AG08395 (cell line): ENCODE measurements at regions not wholly inside any gene's neighbourhood (a gene's known extent, or its start where the extent isn't known, plus 50 kb on each side); places are given as distances from the start of the nearest gene placed in this dataset.

Experiments
- DNase-seq: peaks from one replicate; pipeline ENCODE4 v3.0.0; 2012; ENCODE audit warnings: mixed read lengths, low spot score

GRCh38 chr13:47829690-47830089 lies 171.4 kb downstream of the SUCLA2 start:
- DNase-seq, result peak; percentile 28

GRCh38 chr13:47826471-47826870 lies 174.6 kb downstream of the SUCLA2 start:
- no peak for DNase-seq

GRCh38 chr13:47822036-47822435 lies 179.0 kb downstream of the SUCLA2 start:
- no peak for DNase-seq

GRCh38 chr13:47816831-47817230 lies 184.2 kb downstream of the SUCLA2 start:
- DNase-seq, result no peak

GRCh38 chr13:47813718-47814117 lies 187.4 kb downstream of the SUCLA2 start:
- DNase-seq, result no peak

- no peak for DNase-seq
Observed at GRCh38 chr13:47809411-47809810, 191.7 kb downstream of the SUCLA2 start.

- no peak for DNase-seq
Observed at GRCh38 chr13:47803131-47803530, 197.9 kb downstream of the SUCLA2 start.

GRCh38 chr13:47801555-47801954 lies 199.5 kb downstream of the SUCLA2 start:
- DNase-seq, result no peak

- no peak for DNase-seq
Observed at GRCh38 chr13:47800593-47800992, 200.5 kb downstream of the SUCLA2 start.

GRCh38 chr13:47798906-47799305 lies 202.2 kb downstream of the SUCLA2 start:
- DNase-seq, result no peak

GRCh38 chr13:47798194-47798593 lies 202.9 kb downstream of the SUCLA2 start:
- DNase-seq, result no peak

- no peak for DNase-seq
Observed at GRCh38 chr13:47796816-47797215, 204.3 kb downstream of the SUCLA2 start.

- peak; percentile 33 for DNase-seq
Observed at GRCh38 chr13:47794963-47795362, 206.1 kb downstream of the SUCLA2 start.

GRCh38 chr13:47790755-47791154 lies 210.3 kb downstream of the SUCLA2 start:
- DNase-seq, result no peak

GRCh38 chr13:47788844-47789243 lies 212.2 kb downstream of the SUCLA2 start:
- no peak for DNase-seq

GRCh38 chr13:47774671-47774994 lies 226.4 kb downstream of the SUCLA2 start:
- no peak for DNase-seq

GRCh38 chr13:47764817-47765216 lies 236.3 kb downstream of the SUCLA2 start:
- no peak for DNase-seq

GRCh38 chr13:47757466-47758080 lies 243.5 kb downstream of the SUCLA2 start:
- DNase-seq, result no peak

GRCh38 chr13:47747901-47748300 lies 253.2 kb downstream of the SUCLA2 start:
- DNase-seq, result no peak

GRCh38 chr13:47726394-47726793 lies 274.7 kb downstream of the SUCLA2 start:
- no peak for DNase-seq

GRCh38 chr13:47723898-47724297 lies 277.2 kb downstream of the SUCLA2 start:
- no peak for DNase-seq

GRCh38 chr13:47719164-47719563 lies 281.9 kb downstream of the SUCLA2 start:
- DNase-seq, result no peak

GRCh38 chr13:47718556-47718955 lies 282.5 kb downstream of the SUCLA2 start:
- no peak for DNase-seq

- peak; percentile 29 for DNase-seq
Observed at GRCh38 chr13:47708386-47708785, 292.7 kb downstream of the SUCLA2 start.

GRCh38 chr13:47707414-47707813 lies 293.7 kb downstream of the SUCLA2 start:
- no peak for DNase-seq
